ENCODE measurements at regions not wholly inside any gene's neighbourhood (a gene's known extent, or its start where the extent isn't known, plus 50 kb on each side); places are given as distances from the start of the nearest gene placed in this dataset.
"Not testable (repeated sequence)": the region's sequence is repeated elsewhere in the genome, so short reads cannot be mapped to it uniquely, and the experiment has no call there.

GRCh38 chr2:132220589-132220988 lies 58.8 kb upstream of the ANKRD30BL start:
- DNase-seq (ENCODE audit: low read depth): not testable (repeated sequence)

GRCh38 chr2:132221886-132222285 lies 60.1 kb upstream of the ANKRD30BL start:
- not testable (repeated sequence) for DNase-seq (ENCODE audit: low read depth)

GRCh38 chr2:132252191-132252893 lies 90.6 kb upstream of the ANKRD30BL start:
- DNase-seq (ENCODE audit: low read depth): no peak

GRCh38 chr2:132252894-132253264 lies 91.1 kb upstream of the ANKRD30BL start:
- DNase-seq (ENCODE audit: low read depth): no peak

GRCh38 chr2:132253496-132254305 lies 91.9 kb upstream of the ANKRD30BL start:
- DNase-seq (ENCODE audit: low read depth): no peak

- not testable (repeated sequence) for DNase-seq (ENCODE audit: low read depth)
These were observed 92.7 kb upstream of the ANKRD30BL start for GRCh38 chr2:132254306-132254919.

GRCh38 chr2:132255714-132256113 lies 94.0 kb upstream of the ANKRD30BL start:
- no peak for DNase-seq (ENCODE audit: low read depth)

- no peak for DNase-seq (ENCODE audit: low read depth)
These were observed 94.6 kb upstream of the ANKRD30BL start for GRCh38 chr2:132256251-132256902.

- DNase-seq (ENCODE audit: low read depth): not testable (repeated sequence)
These were observed 95.2 kb upstream of the ANKRD30BL start for GRCh38 chr2:132256903-132257300.

- not testable (repeated sequence) for DNase-seq (ENCODE audit: low read depth)
These were observed 95.8 kb upstream of the ANKRD30BL start for GRCh38 chr2:132257301-132258171.

- DNase-seq (ENCODE audit: low read depth): not testable (repeated sequence)
These were observed 97.5 kb upstream of the ANKRD30BL start for GRCh38 chr2:132259276-132259675.

GRCh38 chr2:132265595-132265994 lies 103.8 kb upstream of the ANKRD30BL start:
- not testable (repeated sequence) for DNase-seq (ENCODE audit: low read depth)

- DNase-seq (ENCODE audit: low read depth): no peak
These were observed 105.3 kb upstream of the ANKRD30BL start for GRCh38 chr2:132267105-132267497.

GRCh38 chr2:132267498-132268283 lies 105.9 kb upstream of the ANKRD30BL start:
- peak; percentile 46 for DNase-seq (ENCODE audit: low read depth)

GRCh38 chr2:132268284-132268976 lies 106.7 kb upstream of the ANKRD30BL start:
- peak; percentile 47 for DNase-seq (ENCODE audit: low read depth)

- no peak for DNase-seq (ENCODE audit: low read depth)
These were observed 107.3 kb upstream of the ANKRD30BL start for GRCh38 chr2:132268977-132269523.

GRCh38 chr2:132270255-132270654 lies 108.5 kb upstream of the ANKRD30BL start:
- DNase-seq (ENCODE audit: low read depth): no peak

- no peak for DNase-seq (ENCODE audit: low read depth)
These were observed 109.3 kb upstream of the ANKRD30BL start for GRCh38 chr2:132270981-132271546.

GRCh38 chr2:132271794-132272193 lies 110.0 kb upstream of the ANKRD30BL start:
- not testable (repeated sequence) for DNase-seq (ENCODE audit: low read depth)

Data from iris pigment epithelial cell (primary cell).